ENCODE measurements at regions not wholly inside any gene's neighbourhood (a gene's known extent, or its start where the extent isn't known, plus 50 kb on each side); places are given as distances from the start of the nearest gene placed in this dataset.

GRCh38 chr6:137654365-137654981 is 160.3 kb upstream of the OLIG3 start:
- TF ChIP-seq, protein P1, sequence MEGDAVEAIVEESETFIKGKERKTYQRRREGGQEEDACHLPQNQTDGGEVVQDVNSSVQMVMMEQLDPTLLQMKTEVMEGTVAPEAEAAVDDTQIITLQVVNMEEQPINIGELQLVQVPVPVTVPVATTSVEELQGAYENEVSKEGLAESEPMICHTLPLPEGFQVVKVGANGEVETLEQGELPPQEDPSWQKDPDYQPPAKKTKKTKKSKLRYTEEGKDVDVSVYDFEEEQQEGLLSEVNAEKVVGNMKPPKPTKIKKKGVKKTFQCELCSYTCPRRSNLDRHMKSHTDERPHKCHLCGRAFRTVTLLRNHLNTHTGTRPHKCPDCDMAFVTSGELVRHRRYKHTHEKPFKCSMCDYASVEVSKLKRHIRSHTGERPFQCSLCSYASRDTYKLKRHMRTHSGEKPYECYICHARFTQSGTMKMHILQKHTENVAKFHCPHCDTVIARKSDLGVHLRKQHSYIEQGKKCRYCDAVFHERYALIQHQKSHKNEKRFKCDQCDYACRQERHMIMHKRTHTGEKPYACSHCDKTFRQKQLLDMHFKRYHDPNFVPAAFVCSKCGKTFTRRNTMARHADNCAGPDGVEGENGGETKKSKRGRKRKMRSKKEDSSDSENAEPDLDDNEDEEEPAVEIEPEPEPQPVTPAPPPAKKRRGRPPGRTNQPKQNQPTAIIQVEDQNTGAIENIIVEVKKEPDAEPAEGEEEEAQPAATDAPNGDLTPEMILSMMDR (IDR thresholded peaks at IDR 0.05): no peak
- TF ChIP-seq EP300 (IDR thresholded peaks at IDR 0.05): no peak
- TF ChIP-seq POLR2AphosphoS5 (IDR thresholded peaks at IDR 0.05): no peak
- TF ChIP-seq POLR2A (IDR thresholded peaks at IDR 0.05): no peak

All from gastroesophageal sphincter (tissue), 3 donors.